ENCODE measurements at regions not wholly inside any gene's neighbourhood (a gene's known extent, or its start where the extent isn't known, plus 50 kb on each side); places are given as distances from the start of the nearest gene placed in this dataset.

DNA sequence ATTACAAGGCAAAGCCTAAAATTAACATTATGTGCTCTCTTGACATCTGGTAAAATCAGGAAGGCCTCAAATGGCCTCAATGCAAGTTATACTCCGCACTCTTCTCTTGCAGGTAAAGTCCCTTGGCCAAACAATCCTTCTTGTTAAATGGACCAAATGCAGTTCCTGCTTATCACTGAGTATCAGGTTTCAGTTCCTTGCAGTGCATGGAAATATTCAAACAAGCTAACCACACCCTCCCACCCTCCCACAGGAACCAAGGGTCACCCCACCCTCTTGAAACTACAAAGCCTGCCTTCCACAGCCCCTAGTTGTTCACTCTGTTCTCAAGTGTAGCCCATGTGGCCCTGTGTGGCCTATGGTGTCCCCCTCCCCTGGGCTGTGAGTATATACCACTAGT lies 171.9 kb upstream of the CADPS start (continued):
- TF ChIP-seq GATA4 (IDR thresholded peaks at IDR 0.05; ENCODE audit: borderline replicate concordance, low read depth) = no peak
- no peak for TF ChIP-seq EZH2 (conservative IDR thresholded peaks at IDR 0.05; ENCODE audit: low read depth, low read length)
- no peak for TF ChIP-seq RBM39 (IDR thresholded peaks at IDR 0.05; ENCODE audit: low read depth, low read length, poor library complexity, severe bottlenecking)
- no peak for TF ChIP-seq MIXL1 (CRISPR knock-in tag; IDR thresholded peaks at IDR 0.05)
- TF ChIP-seq ZNF782 (CRISPR knock-in tag; IDR thresholded peaks at IDR 0.05; ENCODE audit: borderline replicate concordance) = no peak
- no peak for TF ChIP-seq PHF20 (CRISPR knock-in tag; IDR thresholded peaks at IDR 0.05)
- TF ChIP-seq MAFG (CRISPR knock-in tag; IDR thresholded peaks at IDR 0.05) = no peak
- TF ChIP-seq MAF1 (CRISPR knock-in tag; IDR thresholded peaks at IDR 0.05; ENCODE audit: borderline replicate concordance) = no peak
- TF ChIP-seq, protein P1, sequence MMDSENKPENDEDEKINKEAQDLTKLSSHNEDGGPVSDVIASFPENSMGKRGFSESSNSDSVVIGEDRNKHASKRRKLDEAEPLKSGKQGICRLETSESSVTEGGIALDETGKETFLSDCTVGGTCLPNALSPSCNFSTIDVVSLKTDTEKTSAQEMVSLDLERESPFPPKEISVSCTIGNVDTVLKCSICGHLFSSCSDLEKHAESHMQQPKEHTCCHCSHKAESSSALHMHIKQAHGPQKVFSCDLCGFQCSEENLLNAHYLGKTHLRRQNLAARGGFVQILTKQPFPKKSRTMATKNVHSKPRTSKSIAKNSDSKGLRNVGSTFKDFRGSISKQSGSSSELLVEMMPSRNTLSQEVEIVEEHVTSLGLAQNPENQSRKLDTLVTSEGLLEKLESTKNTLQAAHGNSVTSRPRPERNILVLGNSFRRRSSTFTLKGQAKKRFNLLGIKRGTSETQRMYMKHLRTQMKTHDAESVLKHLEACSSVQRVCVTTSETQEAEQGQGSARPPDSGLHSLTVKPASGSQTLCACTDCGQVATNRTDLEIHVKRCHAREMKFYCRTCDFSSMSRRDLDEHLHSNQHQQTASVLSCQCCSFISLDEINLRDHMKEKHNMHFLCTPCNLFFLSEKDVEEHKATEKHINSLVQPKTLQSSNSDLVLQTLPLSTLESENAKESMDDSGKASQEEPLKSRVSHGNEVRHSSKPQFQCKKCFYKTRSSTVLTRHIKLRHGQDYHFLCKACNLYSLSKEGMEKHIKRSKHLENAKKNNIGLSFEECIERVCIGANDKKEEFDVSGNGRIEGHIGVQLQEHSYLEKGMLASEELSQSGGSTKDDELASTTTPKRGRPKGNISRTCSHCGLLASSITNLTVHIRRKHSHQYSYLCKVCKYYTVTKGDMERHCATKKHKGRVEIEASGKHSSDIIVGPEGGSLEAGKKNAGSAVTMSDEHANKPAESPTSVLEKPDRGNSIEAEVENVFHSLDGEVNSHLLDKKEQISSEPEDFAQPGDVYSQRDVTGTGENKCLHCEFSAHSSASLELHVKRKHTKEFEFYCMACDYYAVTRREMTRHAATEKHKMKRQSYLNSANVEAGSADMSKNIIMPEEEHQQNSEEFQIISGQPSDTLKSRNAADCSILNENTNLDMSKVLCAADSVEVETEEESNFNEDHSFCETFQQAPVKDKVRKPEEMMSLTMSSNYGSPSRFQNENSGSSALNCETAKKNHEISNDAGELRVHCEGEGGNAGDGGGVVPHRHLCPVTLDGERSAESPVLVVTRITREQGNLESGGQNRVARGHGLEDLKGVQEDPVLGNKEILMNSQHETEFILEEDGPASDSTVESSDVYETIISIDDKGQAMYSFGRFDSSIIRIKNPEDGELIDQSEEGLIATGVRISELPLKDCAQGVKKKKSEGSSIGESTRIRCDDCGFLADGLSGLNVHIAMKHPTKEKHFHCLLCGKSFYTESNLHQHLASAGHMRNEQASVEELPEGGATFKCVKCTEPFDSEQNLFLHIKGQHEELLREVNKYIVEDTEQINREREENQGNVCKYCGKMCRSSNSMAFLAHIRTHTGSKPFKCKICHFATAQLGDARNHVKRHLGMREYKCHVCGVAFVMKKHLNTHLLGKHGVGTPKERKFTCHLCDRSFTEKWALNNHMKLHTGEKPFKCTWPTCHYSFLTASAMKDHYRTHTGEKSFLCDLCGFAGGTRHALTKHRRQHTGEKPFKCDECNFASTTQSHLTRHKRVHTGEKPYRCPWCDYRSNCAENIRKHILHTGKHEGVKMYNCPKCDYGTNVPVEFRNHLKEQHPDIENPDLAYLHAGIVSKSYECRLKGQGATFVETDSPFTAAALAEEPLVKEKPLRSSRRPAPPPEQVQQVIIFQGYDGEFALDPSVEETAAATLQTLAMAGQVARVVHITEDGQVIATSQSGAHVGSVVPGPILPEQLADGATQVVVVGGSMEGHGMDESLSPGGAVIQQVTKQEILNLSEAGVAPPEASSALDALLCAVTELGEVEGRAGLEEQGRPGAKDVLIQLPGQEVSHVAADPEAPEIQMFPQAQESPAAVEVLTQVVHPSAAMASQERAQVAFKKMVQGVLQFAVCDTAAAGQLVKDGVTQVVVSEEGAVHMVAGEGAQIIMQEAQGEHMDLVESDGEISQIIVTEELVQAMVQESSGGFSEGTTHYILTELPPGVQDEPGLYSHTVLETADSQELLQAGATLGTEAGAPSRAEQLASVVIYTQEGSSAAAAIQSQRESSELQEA (CRISPR knock-in tag; IDR thresholded peaks at IDR 0.05; ENCODE audit: not compliant biosample characterization) = no peak
- TF ChIP-seq, protein P2, sequence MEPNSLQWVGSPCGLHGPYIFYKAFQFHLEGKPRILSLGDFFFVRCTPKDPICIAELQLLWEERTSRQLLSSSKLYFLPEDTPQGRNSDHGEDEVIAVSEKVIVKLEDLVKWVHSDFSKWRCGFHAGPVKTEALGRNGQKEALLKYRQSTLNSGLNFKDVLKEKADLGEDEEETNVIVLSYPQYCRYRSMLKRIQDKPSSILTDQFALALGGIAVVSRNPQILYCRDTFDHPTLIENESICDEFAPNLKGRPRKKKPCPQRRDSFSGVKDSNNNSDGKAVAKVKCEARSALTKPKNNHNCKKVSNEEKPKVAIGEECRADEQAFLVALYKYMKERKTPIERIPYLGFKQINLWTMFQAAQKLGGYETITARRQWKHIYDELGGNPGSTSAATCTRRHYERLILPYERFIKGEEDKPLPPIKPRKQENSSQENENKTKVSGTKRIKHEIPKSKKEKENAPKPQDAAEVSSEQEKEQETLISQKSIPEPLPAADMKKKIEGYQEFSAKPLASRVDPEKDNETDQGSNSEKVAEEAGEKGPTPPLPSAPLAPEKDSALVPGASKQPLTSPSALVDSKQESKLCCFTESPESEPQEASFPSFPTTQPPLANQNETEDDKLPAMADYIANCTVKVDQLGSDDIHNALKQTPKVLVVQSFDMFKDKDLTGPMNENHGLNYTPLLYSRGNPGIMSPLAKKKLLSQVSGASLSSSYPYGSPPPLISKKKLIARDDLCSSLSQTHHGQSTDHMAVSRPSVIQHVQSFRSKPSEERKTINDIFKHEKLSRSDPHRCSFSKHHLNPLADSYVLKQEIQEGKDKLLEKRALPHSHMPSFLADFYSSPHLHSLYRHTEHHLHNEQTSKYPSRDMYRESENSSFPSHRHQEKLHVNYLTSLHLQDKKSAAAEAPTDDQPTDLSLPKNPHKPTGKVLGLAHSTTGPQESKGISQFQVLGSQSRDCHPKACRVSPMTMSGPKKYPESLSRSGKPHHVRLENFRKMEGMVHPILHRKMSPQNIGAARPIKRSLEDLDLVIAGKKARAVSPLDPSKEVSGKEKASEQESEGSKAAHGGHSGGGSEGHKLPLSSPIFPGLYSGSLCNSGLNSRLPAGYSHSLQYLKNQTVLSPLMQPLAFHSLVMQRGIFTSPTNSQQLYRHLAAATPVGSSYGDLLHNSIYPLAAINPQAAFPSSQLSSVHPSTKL (CRISPR knock-in tag; IDR thresholded peaks at IDR 0.05) = no peak
- no peak for TF ChIP-seq ELF4 (CRISPR knock-in tag; IDR thresholded peaks at IDR 0.05; ENCODE audit: borderline replicate concordance)
- TF ChIP-seq ZNF383 (CRISPR knock-in tag; IDR thresholded peaks at IDR 0.05; ENCODE audit: borderline replicate concordance) = no peak
- no peak for TF ChIP-seq PAWR (CRISPR knock-in tag; IDR thresholded peaks at IDR 0.05; ENCODE audit: borderline replicate concordance)
